PC-3 (cell line): ENCODE measurements at regions not wholly inside any gene's neighbourhood (a gene's known extent, or its start where the extent isn't known, plus 50 kb on each side); places are given as distances from the start of the nearest gene placed in this dataset.

Source experiments
- CTCF ChIP-seq: fragments of 300-600 bp; sonication (generic); conservative IDR thresholded peaks from 2 replicates; pipeline ENCODE4 v1.5.1; 2017; ENCODE audit warnings: antibody characterized with exemption, low read depth, mild to moderate bottlenecking, low read length
- EZH2 ChIP-seq: fragments of 300-600 bp; sonication (generic); IDR thresholded peaks from one replicate; pipeline ENCODE4 v1.6.1; 2017; ENCODE audit warnings: antibody characterized with exemption, mild to moderate bottlenecking, low read length; ENCODE audit not compliant: unreplicated experiment

- TF ChIP-seq CTCF (no peak), EZH2 (no peak)
Observed at GRCh38 chr5:135108992-135109391, 75.0 kb upstream of the PITX1 start.
